Liver (tissue), 8 donors: ENCODE measurements at regions not wholly inside any gene's neighbourhood (a gene's known extent, or its start where the extent isn't known, plus 50 kb on each side); places are given as distances from the start of the nearest gene placed in this dataset.

ENCODE experiments used
- DNase-seq: peaks from one replicate; pipeline ENCODE4 v3.0.0-alpha.2; 2017; ENCODE audit warnings: low spot score
- H3K27ac ChIP-seq, 2 donors: one replicate each; pipeline ENCODE4 v1.7.0; 2013; ENCODE audit warnings: inconsistent platforms in 2 of 2, low read length in 2 of 2, control low read depth in 1 of 2, low read depth in 1 of 2, mild to moderate bottlenecking in 1 of 2
- H3K27me3 ChIP-seq, 4 donors: one replicate each; pipeline versions ENCODE4 v1.6.1 to v1.7.0; 2013; ENCODE audit warnings: low read length in 3 of 4, inconsistent platforms in 1 of 4, mild to moderate bottlenecking in 1 of 4, moderate library complexity in 1 of 4; ENCODE audit not compliant: control insufficient read depth in 4 of 4, insufficient read depth in 4 of 4
- H3K36me3 ChIP-seq, 4 donors: one replicate each; pipeline versions ENCODE4 v1.6.1 to v1.7.0; 2013; ENCODE audit warnings: low read length in 3 of 4, mild to moderate bottlenecking in 3 of 4, low read depth in 1 of 4, moderate library complexity in 1 of 4; ENCODE audit not compliant: control insufficient read depth in 4 of 4, insufficient read depth in 3 of 4
- H3K4me1 ChIP-seq, 4 donors: one replicate each; pipeline versions ENCODE4 v1.6.1 to v1.7.0; 2013; ENCODE audit warnings: low read length in 3 of 4, mild to moderate bottlenecking in 3 of 4, moderate library complexity in 1 of 4; ENCODE audit not compliant: control insufficient read depth in 4 of 4, insufficient read depth in 4 of 4
- H3K4me3 ChIP-seq, 3 donors: one replicate each; pipeline versions ENCODE4 v1.6.1 to v1.7.0; 2013; ENCODE audit warnings: low read length in 3 of 3, control low read depth in 1 of 3, low read depth in 1 of 3, mild to moderate bottlenecking in 1 of 3
- H3K9ac ChIP-seq, 2 donors: one replicate each; pipeline ENCODE4 v1.7.0; 2013; ENCODE audit warnings: low read length in 2 of 2, mild to moderate bottlenecking in 2 of 2, moderate library complexity in 2 of 2, control low read depth in 1 of 2, low read depth in 1 of 2
- H3K9me3 ChIP-seq, 4 donors: one replicate each; pipeline versions ENCODE4 v1.6.1 to v1.7.0; 2013; ENCODE audit warnings: low read length in 3 of 4; ENCODE audit not compliant: control insufficient read depth in 4 of 4
- CTCF ChIP-seq: fragments of 150-350 bp; IDR thresholded peaks from 2 replicates; pipeline ENCODE4 v1.5.1; 2017; ENCODE audit warnings: improper control_type of control experiment, low read depth, low read length; ENCODE audit not compliant: missing input control
- EGR1 ChIP-seq, 2 donors: IDR thresholded peaks; 2 replicates each; pipeline ENCODE4 v1.6.1; 2016 to 2018; ENCODE audit warnings: antibody characterized with exemption in 2 of 2, low read depth in 2 of 2
- FOXA1 ChIP-seq: IDR thresholded peaks from 2 replicates; pipeline ENCODE4 v1.6.1; 2016; ENCODE audit warnings: antibody characterized with exemption
- FOXA2 ChIP-seq: IDR thresholded peaks from 2 replicates; pipeline ENCODE4 v1.6.1; 2016; ENCODE audit warnings: antibody characterized with exemption
- GABPA ChIP-seq, 2 donors: IDR thresholded peaks in 1 of 2; conservative IDR thresholded peaks in 1 of 2; 2 replicates each; pipeline ENCODE4 v1.6.1; 2016; ENCODE audit warnings: antibody characterized with exemption in 2 of 2, mild to moderate bottlenecking in 1 of 2, moderate library complexity in 1 of 2
- HNF4A ChIP-seq, 2 donors: conservative IDR thresholded peaks; 2 replicates each; pipeline ENCODE4 v1.6.1; 2016; ENCODE audit warnings: antibody characterized with exemption in 2 of 2, mild to moderate bottlenecking in 2 of 2
- JUND ChIP-seq, 2 donors: IDR thresholded peaks; 2 replicates each; pipeline ENCODE4 v1.6.1; 2016; ENCODE audit warnings: antibody characterized with exemption in 2 of 2
- NR2F2 ChIP-seq: IDR thresholded peaks from 2 replicates; pipeline ENCODE4 v1.6.1; 2016; ENCODE audit warnings: antibody characterized with exemption
- RAD21 ChIP-seq, 2 donors: IDR thresholded peaks; 2 replicates each; pipeline ENCODE4 v1.6.1; 2016; ENCODE audit warnings: antibody characterized with exemption in 2 of 2, mild to moderate bottlenecking in 2 of 2
- REST ChIP-seq: IDR thresholded peaks from 2 replicates; pipeline ENCODE4 v1.6.1; 2016; ENCODE audit warnings: antibody characterized with exemption, mild to moderate bottlenecking
- RXRA ChIP-seq, 2 donors: IDR thresholded peaks; 2 replicates each; pipeline ENCODE4 v1.6.1; 2017 to 2018; ENCODE audit warnings: antibody characterized with exemption in 2 of 2, mild to moderate bottlenecking in 1 of 2
- SP1 ChIP-seq: IDR thresholded peaks from 2 replicates; pipeline ENCODE4 v1.6.1; 2018; ENCODE audit warnings: antibody characterized with exemption, mild to moderate bottlenecking
- TAF1 ChIP-seq: conservative IDR thresholded peaks from 2 replicates; pipeline ENCODE4 v1.6.1; 2016; ENCODE audit warnings: antibody characterized with exemption, mild to moderate bottlenecking
- YY1 ChIP-seq: IDR thresholded peaks from 2 replicates; pipeline ENCODE4 v1.6.1; 2016; ENCODE audit warnings: antibody characterized with exemption, mild to moderate bottlenecking
- WGBS: extraction: QIAGEN DNeasy Blood & Tissue Kit; methylation state at CpG from one replicate; pipeline ENCODE4 v1.1.7; 2013; 5-methylcytosine and 5-hydroxymethylcytosine counted together
- TF ChIP-seq, protein P1 (sequence below): IDR thresholded peaks from 2 replicates; pipeline ENCODE4 v1.6.1; 2016; ENCODE audit warnings: antibody characterized with exemption
- TF ChIP-seq, protein P2 (sequence below): IDR thresholded peaks from 2 replicates; pipeline ENCODE4 v1.6.1; 2016; ENCODE audit warnings: antibody characterized with exemption
- TF ChIP-seq, protein P3 (sequence below): IDR thresholded peaks from 2 replicates; pipeline ENCODE4 v1.6.1; 2016; ENCODE audit warnings: antibody characterized with exemption
- donor health status: healthy.
- donor health status: healthy.
- donor health status: healthy.
- donor health status: healthy.
- donor health status: healthy.

- Histone ChIP-seq H3K4me1 (no peaks in the 10 kb centered on the region), H3K27ac (no peak overlapping the region), H3K4me3 (no peak overlapping the region), H3K27me3 (no peaks in the 10 kb centered on the region), H3K9ac (no peak overlapping the region), H3K9me3 (no peaks in the 10 kb centered on the region), H3K36me3 (no peaks in the 10 kb centered on the region)
- no peak for DNase-seq
- 78% methylated on average over 1 of the region's 1 CpG for WGBS
- TF ChIP-seq GABPA (IDR thresholded peaks at IDR 0.05 in 1 of 2, conservative IDR thresholded peaks at IDR 0.05 in 1 of 2) (no peak), RAD21 (IDR thresholded peaks at IDR 0.05) (no peak), CTCF (no peak), YY1 (no peak), REST (no peak), HNF4A (conservative IDR thresholded peaks at IDR 0.05) (no peak), EGR1 (IDR thresholded peaks at IDR 0.05; ENCODE audit: low read depth in 2 of 2) (no peak)
- TF ChIP-seq, protein P1, sequence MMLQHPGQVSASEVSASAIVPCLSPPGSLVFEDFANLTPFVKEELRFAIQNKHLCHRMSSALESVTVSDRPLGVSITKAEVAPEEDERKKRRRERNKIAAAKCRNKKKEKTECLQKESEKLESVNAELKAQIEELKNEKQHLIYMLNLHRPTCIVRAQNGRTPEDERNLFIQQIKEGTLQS, result no peak
- TF ChIP-seq, protein P2, sequence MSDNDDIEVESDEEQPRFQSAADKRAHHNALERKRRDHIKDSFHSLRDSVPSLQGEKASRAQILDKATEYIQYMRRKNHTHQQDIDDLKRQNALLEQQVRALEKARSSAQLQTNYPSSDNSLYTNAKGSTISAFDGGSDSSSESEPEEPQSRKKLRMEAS, result no peak
Measured at GRCh38 chr14:43677581-43677980, 829.5 kb downstream of the FSCB start.

GRCh38 chr14:43674273-43674672 lies 832.8 kb downstream of the FSCB start:
- no peak for DNase-seq
- Histone ChIP-seq H3K9ac (no peak overlapping the region), H3K4me1 (no peaks in the 10 kb centered on the region), H3K36me3 (no peaks in the 10 kb centered on the region), H3K9me3 (no peaks in the 10 kb centered on the region), H3K27me3 (no peaks in the 10 kb centered on the region), H3K27ac (no peak overlapping the region), H3K4me3 (no peak overlapping the region)
- WGBS, result 91% methylated on average over 2 of the region's 2 CpGs
- TF ChIP-seq, protein P3, sequence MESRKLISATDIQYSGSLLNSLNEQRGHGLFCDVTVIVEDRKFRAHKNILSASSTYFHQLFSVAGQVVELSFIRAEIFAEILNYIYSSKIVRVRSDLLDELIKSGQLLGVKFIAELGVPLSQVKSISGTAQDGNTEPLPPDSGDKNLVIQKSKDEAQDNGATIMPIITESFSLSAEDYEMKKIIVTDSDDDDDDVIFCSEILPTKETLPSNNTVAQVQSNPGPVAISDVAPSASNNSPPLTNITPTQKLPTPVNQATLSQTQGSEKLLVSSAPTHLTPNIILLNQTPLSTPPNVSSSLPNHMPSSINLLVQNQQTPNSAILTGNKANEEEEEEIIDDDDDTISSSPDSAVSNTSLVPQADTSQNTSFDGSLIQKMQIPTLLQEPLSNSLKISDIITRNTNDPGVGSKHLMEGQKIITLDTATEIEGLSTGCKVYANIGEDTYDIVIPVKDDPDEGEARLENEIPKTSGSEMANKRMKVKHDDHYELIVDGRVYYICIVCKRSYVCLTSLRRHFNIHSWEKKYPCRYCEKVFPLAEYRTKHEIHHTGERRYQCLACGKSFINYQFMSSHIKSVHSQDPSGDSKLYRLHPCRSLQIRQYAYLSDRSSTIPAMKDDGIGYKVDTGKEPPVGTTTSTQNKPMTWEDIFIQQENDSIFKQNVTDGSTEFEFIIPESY, result no peak
- TF ChIP-seq NR2F2 (no peak), FOXA2 (no peak), HNF4A (conservative IDR thresholded peaks at IDR 0.05) (no peak), GABPA (IDR thresholded peaks at IDR 0.05 in 1 of 2, conservative IDR thresholded peaks at IDR 0.05 in 1 of 2) (no peak), FOXA1 (no peak), YY1 (no peak), SP1 (no peak), REST (no peak), TAF1 (no peak), JUND (IDR thresholded peaks at IDR 0.05) (no peak), RXRA (IDR thresholded peaks at IDR 0.05) (no peak), CTCF (no peak)
- TF ChIP-seq, protein P1, result no peak
- TF ChIP-seq, protein P2, result no peak
